GM10266 (cell line): ENCODE measurements at regions not wholly inside any gene's neighbourhood (a gene's known extent, or its start where the extent isn't known, plus 50 kb on each side); places are given as distances from the start of the nearest gene placed in this dataset.

Experiments
- DNase-seq: peaks from one replicate; pipeline ENCODE4 v3.0.0; 2012; ENCODE audit errors: extremely low spot score
- TF ChIP-seq, protein P1 (sequence below): IDR thresholded peaks from 2 replicates; pipeline ENCODE4 v1.5.1; 2012; ENCODE audit warnings: mild to moderate bottlenecking, low read depth; ENCODE audit not compliant: control insufficient read depth, insufficient read depth; ENCODE audit errors: missing control alignments

DNA sequence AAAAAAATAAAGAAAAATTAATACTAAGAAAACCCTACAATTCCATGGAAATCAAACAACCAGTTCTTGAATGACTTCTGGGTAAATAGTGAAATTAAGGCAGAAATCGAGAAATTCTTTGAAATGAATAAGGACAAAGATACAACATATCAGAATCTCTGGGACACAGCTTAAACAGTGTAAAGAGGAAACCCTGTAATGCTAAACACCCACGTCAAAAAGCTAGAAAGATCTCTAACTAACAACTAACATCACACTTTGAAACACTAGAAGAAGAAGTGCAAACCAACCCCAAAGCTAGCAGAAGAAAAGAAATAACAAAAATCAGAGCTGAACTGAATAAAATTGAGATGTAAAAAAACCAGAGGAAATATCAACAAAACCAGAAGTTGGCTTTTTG is 114.6 kb upstream of the CD180 start:
- no peak for DNase-seq
- TF ChIP-seq, protein P1, sequence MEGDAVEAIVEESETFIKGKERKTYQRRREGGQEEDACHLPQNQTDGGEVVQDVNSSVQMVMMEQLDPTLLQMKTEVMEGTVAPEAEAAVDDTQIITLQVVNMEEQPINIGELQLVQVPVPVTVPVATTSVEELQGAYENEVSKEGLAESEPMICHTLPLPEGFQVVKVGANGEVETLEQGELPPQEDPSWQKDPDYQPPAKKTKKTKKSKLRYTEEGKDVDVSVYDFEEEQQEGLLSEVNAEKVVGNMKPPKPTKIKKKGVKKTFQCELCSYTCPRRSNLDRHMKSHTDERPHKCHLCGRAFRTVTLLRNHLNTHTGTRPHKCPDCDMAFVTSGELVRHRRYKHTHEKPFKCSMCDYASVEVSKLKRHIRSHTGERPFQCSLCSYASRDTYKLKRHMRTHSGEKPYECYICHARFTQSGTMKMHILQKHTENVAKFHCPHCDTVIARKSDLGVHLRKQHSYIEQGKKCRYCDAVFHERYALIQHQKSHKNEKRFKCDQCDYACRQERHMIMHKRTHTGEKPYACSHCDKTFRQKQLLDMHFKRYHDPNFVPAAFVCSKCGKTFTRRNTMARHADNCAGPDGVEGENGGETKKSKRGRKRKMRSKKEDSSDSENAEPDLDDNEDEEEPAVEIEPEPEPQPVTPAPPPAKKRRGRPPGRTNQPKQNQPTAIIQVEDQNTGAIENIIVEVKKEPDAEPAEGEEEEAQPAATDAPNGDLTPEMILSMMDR = no peak

GRCh38 chr5:67310740-67311139 is 114.1 kb upstream of the CD180 start:
- TF ChIP-seq, protein P1 = no peak

GRCh38 chr5:67310169-67310568 is 113.6 kb upstream of the CD180 start:
- no peak for DNase-seq
- TF ChIP-seq, protein P1 = no peak

More at GRCh38 chr5:67310740-67311139, 114.1 kb upstream of the CD180 start:
- DNase-seq = no peak

DNA sequence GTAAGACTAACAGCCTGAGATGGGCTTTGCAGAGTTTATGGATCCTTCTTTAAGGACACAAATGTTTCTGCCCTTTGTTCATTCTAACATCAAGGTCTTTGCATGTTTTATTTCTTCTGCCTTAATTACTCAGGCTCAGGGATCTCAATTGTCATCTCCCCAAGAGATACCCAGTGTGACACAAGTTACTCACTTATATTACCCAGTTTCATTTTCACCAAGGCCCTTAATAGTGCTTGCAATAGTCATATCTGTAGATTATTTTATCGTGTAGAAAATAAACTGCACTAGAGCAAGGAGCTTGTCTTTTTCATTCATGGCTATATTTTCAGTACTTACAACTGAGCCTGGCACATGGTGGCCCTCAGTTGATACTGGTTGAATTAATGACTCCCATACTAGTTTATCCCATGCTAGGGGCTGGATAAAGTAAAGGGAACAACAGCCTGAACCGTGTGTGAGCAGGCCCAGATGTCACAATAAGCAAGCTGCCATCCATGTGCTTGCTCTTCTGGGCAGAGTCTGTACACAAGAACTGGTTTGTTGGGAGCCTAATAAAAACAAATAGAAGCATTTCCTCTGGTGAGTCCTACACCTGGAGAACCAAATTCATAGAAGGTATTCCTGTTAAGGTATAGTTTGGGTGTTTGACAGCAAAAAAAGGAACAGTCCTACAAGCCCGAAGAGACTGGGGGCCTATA is 112.5 kb upstream of the CD180 start:
- DNase-seq = no peak

DNA sequence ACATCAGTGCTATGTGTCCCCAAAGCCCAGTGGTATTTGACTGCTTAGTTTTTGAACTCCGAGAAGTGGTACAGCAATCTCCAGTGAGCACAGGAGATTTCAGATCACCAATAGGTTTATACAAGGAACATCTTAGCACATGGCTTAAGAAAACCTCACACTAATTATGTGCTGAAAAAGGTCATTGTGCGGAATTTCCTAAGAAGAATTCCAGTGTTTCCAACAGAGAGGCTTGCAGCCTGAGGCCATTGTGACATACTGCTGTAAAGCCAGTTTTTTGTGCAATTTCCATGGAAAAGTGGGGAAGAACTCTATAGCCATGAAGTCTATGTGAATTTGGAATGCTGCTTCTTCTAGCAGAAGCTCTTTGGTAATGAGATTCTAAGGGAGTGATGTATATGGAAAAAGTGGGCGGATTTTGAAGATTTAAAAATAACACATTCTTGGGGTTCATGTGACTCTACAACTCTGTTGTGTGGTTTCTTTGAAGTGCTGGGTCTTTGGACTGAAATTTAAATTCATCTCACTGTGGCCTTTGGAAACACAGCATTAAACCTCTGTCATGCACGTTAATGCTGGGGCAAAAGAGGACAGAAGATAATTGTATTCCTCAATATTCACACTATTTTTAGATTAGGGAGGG is 110.5 kb upstream of the CD180 start:
- TF ChIP-seq, protein P1 = no peak
- DNase-seq = no peak

More for the DNA sequence above, 112.5 kb upstream of the CD180 start:
- TF ChIP-seq, protein P1 = no peak

DNA sequence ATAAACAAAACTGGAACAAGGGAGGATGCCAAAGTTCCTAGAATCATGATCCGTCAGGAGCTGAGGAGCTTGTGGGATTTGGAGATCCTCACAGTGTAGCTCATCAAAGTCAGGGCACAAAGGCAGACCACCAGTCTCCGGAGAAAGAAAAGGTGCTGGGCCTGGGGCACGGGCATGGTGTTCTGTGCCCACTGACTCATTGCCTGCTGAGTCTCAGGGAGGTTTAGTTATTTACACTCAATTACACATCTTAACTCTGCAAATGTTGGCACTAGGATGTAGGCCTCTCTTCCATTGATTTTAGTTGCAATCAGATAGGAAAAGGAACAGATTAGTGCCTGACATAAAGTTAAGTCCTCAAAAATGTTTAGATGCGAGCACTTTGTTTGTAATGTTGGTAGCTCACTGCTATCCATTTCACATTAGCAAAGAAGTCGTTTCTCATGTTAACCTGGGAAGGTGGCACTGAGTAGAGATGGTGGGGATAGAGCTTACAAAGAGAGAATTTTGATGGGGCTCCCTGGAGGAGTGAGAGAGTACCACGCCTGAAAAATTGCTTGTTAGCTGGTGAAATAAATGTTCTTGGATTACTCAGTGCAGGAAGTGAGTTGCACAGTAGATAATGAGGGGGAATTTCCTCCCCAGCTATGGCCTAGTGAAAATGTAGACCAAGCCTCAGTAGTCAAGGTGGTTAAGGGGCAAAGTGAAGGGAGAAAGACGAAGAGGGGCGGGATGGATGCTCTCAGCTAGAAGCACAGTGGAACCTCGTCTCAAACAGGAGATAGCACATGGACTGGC is 109.5 kb upstream of the CD180 start:
- no peak for DNase-seq
- TF ChIP-seq, protein P1 = no peak
